ENCODE measurements at regions not wholly inside any gene's neighbourhood (a gene's known extent, or its start where the extent isn't known, plus 50 kb on each side); places are given as distances from the start of the nearest gene placed in this dataset.

GRCh38 chr2:194883711-194884110 is 773.3 kb upstream of the SLC39A10 start:
- TF ChIP-seq EP300 (IDR thresholded peaks at IDR 0.05; ENCODE audit: borderline replicate concordance) (no peak), CEBPB (IDR thresholded peaks at IDR 0.05) (no peak), REST (IDR thresholded peaks at IDR 0.05; ENCODE audit: low read depth) (no peak), EGR1 (IDR thresholded peaks at IDR 0.05) (no peak), NFIC (IDR thresholded peaks at IDR 0.05) (no peak), MAX (IDR thresholded peaks at IDR 0.05) (no peak), TAF1 (IDR thresholded peaks at IDR 0.05; ENCODE audit: low read depth) (no peak), TEAD4 (IDR thresholded peaks at IDR 0.05) (no peak)

- TF ChIP-seq YY1 (IDR thresholded peaks at IDR 0.05; ENCODE audit: low read depth) = no peak
- TF ChIP-seq NFIC (IDR thresholded peaks at IDR 0.05) = no peak
- TF ChIP-seq FOXM1 (IDR thresholded peaks at IDR 0.05; ENCODE audit: borderline replicate concordance, low read depth) = no peak
- TF ChIP-seq CREB1 (IDR thresholded peaks at IDR 0.05; ENCODE audit: low read depth) = no peak
- no peak for TF ChIP-seq TAF1 (IDR thresholded peaks at IDR 0.05; ENCODE audit: low read depth)
- no peak for TF ChIP-seq USF1 (IDR thresholded peaks at IDR 0.05)
- TF ChIP-seq RAD21 (IDR thresholded peaks at IDR 0.05; ENCODE audit: low read depth) = no peak
- TF ChIP-seq REST (IDR thresholded peaks at IDR 0.05; ENCODE audit: low read depth) = no peak
- TF ChIP-seq CEBPB (IDR thresholded peaks at IDR 0.05) = no peak
- no peak for TF ChIP-seq MAX (IDR thresholded peaks at IDR 0.05)
- TF ChIP-seq ZBTB7A (IDR thresholded peaks at IDR 0.05; ENCODE audit: low read depth) = no peak
- TF ChIP-seq EP300 (IDR thresholded peaks at IDR 0.05; ENCODE audit: borderline replicate concordance) = no peak
- no peak for TF ChIP-seq TCF12 (IDR thresholded peaks at IDR 0.05; ENCODE audit: low read depth)
Measured at GRCh38 chr2:194870974-194871535, 786.0 kb upstream of the SLC39A10 start.

- TF ChIP-seq RAD21 (IDR thresholded peaks at IDR 0.05; ENCODE audit: low read depth) = peak; percentile 48; the same call in 1 of the 2 replicates
- TF ChIP-seq REST (IDR thresholded peaks at IDR 0.05; ENCODE audit: low read depth) = no peak
Measured at GRCh38 chr2:194867328-194867727, 789.7 kb upstream of the SLC39A10 start.

- no peak for TF ChIP-seq TCF12 (IDR thresholded peaks at IDR 0.05; ENCODE audit: low read depth)
- TF ChIP-seq NFIC (IDR thresholded peaks at IDR 0.05) = no peak
- no peak for TF ChIP-seq TEAD4 (IDR thresholded peaks at IDR 0.05)
- TF ChIP-seq ZBTB7A (IDR thresholded peaks at IDR 0.05; ENCODE audit: low read depth) = no peak
- no peak for TF ChIP-seq FOXM1 (IDR thresholded peaks at IDR 0.05; ENCODE audit: borderline replicate concordance, low read depth)
- TF ChIP-seq YY1 (IDR thresholded peaks at IDR 0.05; ENCODE audit: low read depth) = no peak
- no peak for TF ChIP-seq USF1 (IDR thresholded peaks at IDR 0.05)
- no peak for TF ChIP-seq MAX (IDR thresholded peaks at IDR 0.05)
- no peak for TF ChIP-seq CEBPB (IDR thresholded peaks at IDR 0.05)
- no peak for TF ChIP-seq REST (IDR thresholded peaks at IDR 0.05; ENCODE audit: low read depth)
Measured at GRCh38 chr2:194854941-194855340, 802.1 kb upstream of the SLC39A10 start.
